Liver (tissue), 3 donors: ENCODE measurements at regions not wholly inside any gene's neighbourhood (a gene's known extent, or its start where the extent isn't known, plus 50 kb on each side); places are given as distances from the start of the nearest gene placed in this dataset.

Source experiments
- ATF3 ChIP-seq: IDR thresholded peaks from 2 replicates; pipeline ENCODE4 v1.6.1; 2016; ENCODE audit warnings: antibody characterized with exemption
- CTCF ChIP-seq: fragments of 150-350 bp; IDR thresholded peaks from 2 replicates; pipeline ENCODE4 v1.5.1; 2017; ENCODE audit warnings: improper control_type of control experiment, low read depth, low read length; ENCODE audit not compliant: missing input control
- EGR1 ChIP-seq, 2 donors: IDR thresholded peaks; 2 replicates each; pipeline ENCODE4 v1.6.1; 2016 to 2018; ENCODE audit warnings: antibody characterized with exemption in 2 of 2, low read depth in 2 of 2
- FOXA2 ChIP-seq: IDR thresholded peaks from 2 replicates; pipeline ENCODE4 v1.6.1; 2016; ENCODE audit warnings: antibody characterized with exemption
- GABPA ChIP-seq, 2 donors: IDR thresholded peaks in 1 of 2; conservative IDR thresholded peaks in 1 of 2; 2 replicates each; pipeline ENCODE4 v1.6.1; 2016; ENCODE audit warnings: antibody characterized with exemption in 2 of 2, mild to moderate bottlenecking in 1 of 2, moderate library complexity in 1 of 2
- MAX ChIP-seq: IDR thresholded peaks from 2 replicates; pipeline ENCODE4 v1.6.1; 2016; ENCODE audit warnings: antibody characterized with exemption
- RAD21 ChIP-seq, 2 donors: IDR thresholded peaks; 2 replicates each; pipeline ENCODE4 v1.6.1; 2016; ENCODE audit warnings: antibody characterized with exemption in 2 of 2, mild to moderate bottlenecking in 2 of 2
- REST ChIP-seq: IDR thresholded peaks from 2 replicates; pipeline ENCODE4 v1.6.1; 2016; ENCODE audit warnings: antibody characterized with exemption, mild to moderate bottlenecking
- SP1 ChIP-seq: IDR thresholded peaks from 2 replicates; pipeline ENCODE4 v1.6.1; 2018; ENCODE audit warnings: antibody characterized with exemption, mild to moderate bottlenecking
- TAF1 ChIP-seq: conservative IDR thresholded peaks from 2 replicates; pipeline ENCODE4 v1.6.1; 2016; ENCODE audit warnings: antibody characterized with exemption, mild to moderate bottlenecking
- YY1 ChIP-seq: IDR thresholded peaks from 2 replicates; pipeline ENCODE4 v1.6.1; 2016; ENCODE audit warnings: antibody characterized with exemption, mild to moderate bottlenecking
- donor health status: healthy.
- donor health status: healthy.

- no peak for TF ChIP-seq FOXA2
- TF ChIP-seq CTCF = no peak
- TF ChIP-seq EGR1 (IDR thresholded peaks at IDR 0.05; ENCODE audit: low read depth in 2 of 2) = no peak
- TF ChIP-seq GABPA (IDR thresholded peaks at IDR 0.05 in 1 of 2, conservative IDR thresholded peaks at IDR 0.05 in 1 of 2) = no peak
- TF ChIP-seq TAF1 = no peak
- TF ChIP-seq YY1 = no peak
- TF ChIP-seq MAX = no peak
- no peak for TF ChIP-seq SP1
- TF ChIP-seq REST = no peak
- TF ChIP-seq RAD21 (IDR thresholded peaks at IDR 0.05) = no peak
- TF ChIP-seq ATF3 = no peak
These were observed 1489.6 kb downstream of the REEP3 start for GRCh38 chr10:65010845-65011244.
